Subcutaneous abdominal adipose tissue (tissue), 5 donors: ENCODE measurements at regions not wholly inside any gene's neighbourhood (a gene's known extent, or its start where the extent isn't known, plus 50 kb on each side); places are given as distances from the start of the nearest gene placed in this dataset.

ENCODE experiments used
- H3K27ac ChIP-seq: one replicate; pipeline ENCODE4 v1.7.0; 2013; ENCODE audit warnings: low read depth, mild to moderate bottlenecking, inconsistent platforms, low read length, moderate library complexity
- H3K27me3 ChIP-seq, 5 donors: one replicate each; pipeline ENCODE4 v1.7.0; 2013; ENCODE audit warnings: low read length in 5 of 5, inconsistent platforms in 1 of 5; ENCODE audit not compliant: control insufficient read depth in 5 of 5, insufficient read depth in 4 of 5
- H3K36me3 ChIP-seq, 5 donors: one replicate each; pipeline ENCODE4 v1.7.0; 2013; ENCODE audit warnings: low read length in 5 of 5; ENCODE audit not compliant: control insufficient read depth in 5 of 5, insufficient read depth in 5 of 5
- H3K4me1 ChIP-seq, 5 donors: one replicate each; pipeline ENCODE4 v1.7.0; 2013; ENCODE audit warnings: low read length in 5 of 5, mild to moderate bottlenecking in 3 of 5, moderate library complexity in 1 of 5; ENCODE audit not compliant: control insufficient read depth in 5 of 5, insufficient read depth in 5 of 5
- H3K4me3 ChIP-seq, 5 donors: one replicate each; pipeline ENCODE4 v1.7.0; 2013; ENCODE audit warnings: low read length in 5 of 5, low read depth in 1 of 5
- H3K9ac ChIP-seq, 5 donors: one replicate each; pipeline ENCODE4 v1.7.0; 2013; ENCODE audit warnings: low read length in 5 of 5, mild to moderate bottlenecking in 4 of 5, moderate library complexity in 3 of 5
- H3K9me3 ChIP-seq, 5 donors: one replicate each; pipeline ENCODE4 v1.7.0; 2013; ENCODE audit warnings: low read length in 5 of 5; ENCODE audit not compliant: control insufficient read depth in 5 of 5
- donor health status: healthy.
- donor health status: healthy.
- donor health status: healthy.
- donor health status: healthy.
- donor health status: healthy.

GRCh38 chr4:162683659-162684370, 482.9 kb downstream of the NAF1 start:
- Histone ChIP-seq H3K27me3 (no peaks in the 10 kb centered on the region), H3K27ac (no peak overlapping the region), H3K9me3 (peaks cover 0 to 7% (median 4%) of the 10 kb centered on the region in 5 donors)

GRCh38 chr4:162682651-162683050, 484.0 kb downstream of the NAF1 start:
- Histone ChIP-seq H3K36me3 (no peaks in the 10 kb centered on the region), H3K9ac (no peak overlapping the region), H3K9me3 (peaks cover 0 to 9% (median 6%) of the 10 kb centered on the region in 5 donors)

More at GRCh38 chr4:162683659-162684370, 482.9 kb downstream of the NAF1 start:
- no peak overlapping the region for H3K9ac ChIP-seq
- no peaks in the 10 kb centered on the region for H3K4me1 ChIP-seq
- no peak overlapping the region for H3K4me3 ChIP-seq
- no peaks in the 10 kb centered on the region for H3K36me3 ChIP-seq

GRCh38 chr4:162681212-162681611, 485.5 kb downstream of the NAF1 start:
- H3K4me1 ChIP-seq = no peaks in the 10 kb centered on the region
- H3K9ac ChIP-seq = no peak overlapping the region
- H3K4me3 ChIP-seq = no peak overlapping the region
- no peak overlapping the region for H3K27ac ChIP-seq
- H3K9me3 ChIP-seq = peaks cover 0 to 9% (median 6%) of the 10 kb centered on the region in 5 donors
- no peaks in the 10 kb centered on the region for H3K27me3 ChIP-seq
- no peaks in the 10 kb centered on the region for H3K36me3 ChIP-seq

More at GRCh38 chr4:162682651-162683050, 484.0 kb downstream of the NAF1 start:
- Histone ChIP-seq H3K4me3 (no peak overlapping the region), H3K27ac (no peak overlapping the region), H3K4me1 (no peaks in the 10 kb centered on the region), H3K27me3 (no peaks in the 10 kb centered on the region)

- Histone ChIP-seq H3K27ac (no peak overlapping the region), H3K9me3 (peaks cover 2 to 9% (median 6%) of the 10 kb centered on the region in 5 donors), H3K4me1 (no peaks in the 10 kb centered on the region), H3K9ac (no peak overlapping the region), H3K27me3 (no peaks in the 10 kb centered on the region), H3K36me3 (no peaks in the 10 kb centered on the region), H3K4me3 (no peak overlapping the region)
Measured at GRCh38 chr4:162675661-162676060, 491.0 kb downstream of the NAF1 start.

GRCh38 chr4:162661913-162662312, 498.1 kb upstream of the FSTL5 start:
- no peak overlapping the region for H3K4me3 ChIP-seq
- no peaks in the 10 kb centered on the region for H3K9me3 ChIP-seq
- no peak overlapping the region for H3K27ac ChIP-seq
- no peaks in the 10 kb centered on the region for H3K27me3 ChIP-seq
- no peak overlapping the region for H3K9ac ChIP-seq
- no peaks in the 10 kb centered on the region for H3K4me1 ChIP-seq
- H3K36me3 ChIP-seq = no peaks in the 10 kb centered on the region

- Histone ChIP-seq H3K9me3 (no peaks in the 10 kb centered on the region), H3K27me3 (no peaks in the 10 kb centered on the region), H3K4me3 (no peak overlapping the region), H3K9ac (no peak overlapping the region), H3K36me3 (no peaks in the 10 kb centered on the region), H3K4me1 (no peaks in the 10 kb centered on the region), H3K27ac (no peak overlapping the region)
Measured at GRCh38 chr4:162659716-162660115, 495.9 kb upstream of the FSTL5 start.

GRCh38 chr4:162657966-162658365, 494.2 kb upstream of the FSTL5 start:
- H3K9ac ChIP-seq = no peak overlapping the region
- no peaks in the 10 kb centered on the region for H3K4me1 ChIP-seq
- no peak overlapping the region for H3K4me3 ChIP-seq
- no peaks in the 10 kb centered on the region for H3K27me3 ChIP-seq
- H3K36me3 ChIP-seq = no peaks in the 10 kb centered on the region
- H3K27ac ChIP-seq = no peak overlapping the region
- H3K9me3 ChIP-seq = no peaks in the 10 kb centered on the region

- Histone ChIP-seq H3K4me1 (no peaks in the 10 kb centered on the region), H3K4me3 (no peak overlapping the region), H3K36me3 (no peaks in the 10 kb centered on the region), H3K9me3 (no peaks in the 10 kb centered on the region), H3K27me3 (no peaks in the 10 kb centered on the region), H3K9ac (no peak overlapping the region), H3K27ac (no peak overlapping the region)
Measured at GRCh38 chr4:162650166-162650565, 486.4 kb upstream of the FSTL5 start.

GRCh38 chr4:162645381-162645780, 481.6 kb upstream of the FSTL5 start:
- no peaks in the 10 kb centered on the region for H3K27me3 ChIP-seq
- no peaks in the 10 kb centered on the region for H3K4me1 ChIP-seq
- no peak overlapping the region for H3K9ac ChIP-seq
- no peaks in the 10 kb centered on the region for H3K9me3 ChIP-seq
- no peak overlapping the region for H3K4me3 ChIP-seq
- no peak overlapping the region for H3K27ac ChIP-seq
- H3K36me3 ChIP-seq = no peaks in the 10 kb centered on the region

GRCh38 chr4:162644346-162644745, 480.5 kb upstream of the FSTL5 start:
- no peaks in the 10 kb centered on the region for H3K27me3 ChIP-seq
- no peaks in the 10 kb centered on the region for H3K36me3 ChIP-seq
- H3K4me1 ChIP-seq = no peaks in the 10 kb centered on the region
- H3K27ac ChIP-seq = no peak overlapping the region
- no peak overlapping the region for H3K9ac ChIP-seq
- no peak overlapping the region for H3K4me3 ChIP-seq
- H3K9me3 ChIP-seq = no peaks in the 10 kb centered on the region
